NB4 (cell line): ENCODE measurements at regions not wholly inside any gene's neighbourhood (a gene's known extent, or its start where the extent isn't known, plus 50 kb on each side); places are given as distances from the start of the nearest gene placed in this dataset.
"Not testable (repeated sequence)": the region's sequence is repeated elsewhere in the genome, so short reads cannot be mapped to it uniquely, and the experiment has no call there.

ENCODE experiments used
- DNase-seq: peaks from one replicate; pipeline ENCODE4 v3.0.0; 2010; ENCODE audit warnings: low read depth
- H3K4me3 ChIP-seq: one replicate; pipeline ENCODE4 v1.5.1; 2011; ENCODE audit warnings: mild to moderate bottlenecking, low read depth, low read length, moderate library complexity
- MYC ChIP-seq: IDR thresholded peaks from 2 replicates; pipeline ENCODE4 v1.6.1; 2011; ENCODE audit warnings: low read depth, low read length
- POLR2A ChIP-seq: IDR thresholded peaks from 2 replicates; pipeline ENCODE4 v1.6.1; 2011; ENCODE audit warnings: mild to moderate bottlenecking; ENCODE audit not compliant: insufficient read length; ENCODE audit errors: extremely low read depth
- TF ChIP-seq, protein P1 (sequence below): IDR thresholded peaks from one replicate; pipeline ENCODE4 v1.5.1; 2012; ENCODE audit warnings: low read depth, low read length
- TF ChIP-seq, protein P2 (sequence below): IDR thresholded peaks from 2 replicates; pipeline ENCODE4 v1.6.1; 2011; ENCODE audit warnings: low read depth, low read length

DNA sequence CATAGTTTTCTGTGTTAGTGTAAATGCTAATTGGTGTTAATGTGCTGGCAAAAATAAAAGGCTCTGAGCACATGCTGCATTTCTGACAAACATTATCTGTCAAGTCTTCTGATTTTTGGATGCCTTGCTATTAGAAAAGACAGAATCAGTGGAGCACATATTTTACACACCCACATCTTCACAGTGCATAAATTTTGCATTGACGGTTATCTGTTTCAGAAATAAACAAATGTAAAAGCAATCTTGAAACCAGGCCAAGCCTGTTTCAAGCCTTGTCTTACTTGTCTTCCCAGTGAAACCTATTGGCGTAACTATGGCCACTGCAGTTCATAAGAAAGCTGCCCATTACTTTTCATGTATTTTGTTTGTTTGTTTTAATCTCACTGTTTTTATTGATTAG, 333.7 kb upstream of the CDH19 start:
- DNase-seq: no peak
- H3K4me3 ChIP-seq: no peak overlapping the region
- TF ChIP-seq, protein P1, sequence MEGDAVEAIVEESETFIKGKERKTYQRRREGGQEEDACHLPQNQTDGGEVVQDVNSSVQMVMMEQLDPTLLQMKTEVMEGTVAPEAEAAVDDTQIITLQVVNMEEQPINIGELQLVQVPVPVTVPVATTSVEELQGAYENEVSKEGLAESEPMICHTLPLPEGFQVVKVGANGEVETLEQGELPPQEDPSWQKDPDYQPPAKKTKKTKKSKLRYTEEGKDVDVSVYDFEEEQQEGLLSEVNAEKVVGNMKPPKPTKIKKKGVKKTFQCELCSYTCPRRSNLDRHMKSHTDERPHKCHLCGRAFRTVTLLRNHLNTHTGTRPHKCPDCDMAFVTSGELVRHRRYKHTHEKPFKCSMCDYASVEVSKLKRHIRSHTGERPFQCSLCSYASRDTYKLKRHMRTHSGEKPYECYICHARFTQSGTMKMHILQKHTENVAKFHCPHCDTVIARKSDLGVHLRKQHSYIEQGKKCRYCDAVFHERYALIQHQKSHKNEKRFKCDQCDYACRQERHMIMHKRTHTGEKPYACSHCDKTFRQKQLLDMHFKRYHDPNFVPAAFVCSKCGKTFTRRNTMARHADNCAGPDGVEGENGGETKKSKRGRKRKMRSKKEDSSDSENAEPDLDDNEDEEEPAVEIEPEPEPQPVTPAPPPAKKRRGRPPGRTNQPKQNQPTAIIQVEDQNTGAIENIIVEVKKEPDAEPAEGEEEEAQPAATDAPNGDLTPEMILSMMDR: no peak
- no peak for TF ChIP-seq POLR2A
- no peak for TF ChIP-seq MYC
- TF ChIP-seq, protein P2, sequence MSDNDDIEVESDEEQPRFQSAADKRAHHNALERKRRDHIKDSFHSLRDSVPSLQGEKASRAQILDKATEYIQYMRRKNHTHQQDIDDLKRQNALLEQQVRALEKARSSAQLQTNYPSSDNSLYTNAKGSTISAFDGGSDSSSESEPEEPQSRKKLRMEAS: no peak

DNA sequence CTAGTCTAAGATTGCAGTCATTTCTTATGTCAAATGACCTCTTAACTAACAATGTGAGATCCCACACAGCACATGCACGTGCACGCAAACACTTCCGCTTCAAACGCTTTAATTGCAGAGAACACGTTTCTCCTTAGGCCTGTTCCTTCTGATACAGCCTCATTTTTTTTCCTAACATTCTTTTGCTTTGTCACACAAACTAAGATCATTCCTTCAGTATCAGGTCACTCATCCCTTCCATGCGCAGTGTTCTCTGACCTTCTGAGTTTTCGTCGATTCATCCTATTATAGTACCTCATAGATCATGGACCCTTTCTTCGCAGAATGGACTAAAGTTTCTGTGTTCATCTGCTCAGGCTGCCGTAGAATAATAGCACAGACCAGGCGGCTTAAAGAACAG, 327.1 kb upstream of the CDH19 start:
- no peak overlapping the region for H3K4me3 ChIP-seq
- DNase-seq: no peak
- no peak for TF ChIP-seq POLR2A
- TF ChIP-seq, protein P2: no peak
- TF ChIP-seq, protein P1: no peak
- TF ChIP-seq MYC: no peak

DNA sequence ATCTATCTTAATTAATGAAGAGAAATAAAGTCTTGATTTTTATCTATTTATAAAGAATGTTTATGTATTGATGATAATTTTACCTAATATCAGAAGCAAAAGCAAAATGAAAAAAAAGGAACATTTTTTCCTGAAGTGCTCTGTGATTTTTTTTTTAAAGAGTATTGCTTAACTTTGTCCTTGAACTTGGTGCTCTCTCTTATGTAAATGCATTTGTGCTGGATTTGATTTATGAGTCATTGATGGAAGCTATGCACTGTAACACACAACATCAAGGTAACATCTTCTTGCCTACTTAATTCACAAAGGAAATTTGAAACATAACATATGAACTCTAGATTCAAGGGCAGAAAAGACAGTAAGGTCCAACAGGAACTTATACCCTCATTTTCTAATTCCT, 312.9 kb upstream of the CDH19 start:
- TF ChIP-seq MYC: no peak
- DNase-seq: no peak
- no peak overlapping the region for H3K4me3 ChIP-seq

DNA sequence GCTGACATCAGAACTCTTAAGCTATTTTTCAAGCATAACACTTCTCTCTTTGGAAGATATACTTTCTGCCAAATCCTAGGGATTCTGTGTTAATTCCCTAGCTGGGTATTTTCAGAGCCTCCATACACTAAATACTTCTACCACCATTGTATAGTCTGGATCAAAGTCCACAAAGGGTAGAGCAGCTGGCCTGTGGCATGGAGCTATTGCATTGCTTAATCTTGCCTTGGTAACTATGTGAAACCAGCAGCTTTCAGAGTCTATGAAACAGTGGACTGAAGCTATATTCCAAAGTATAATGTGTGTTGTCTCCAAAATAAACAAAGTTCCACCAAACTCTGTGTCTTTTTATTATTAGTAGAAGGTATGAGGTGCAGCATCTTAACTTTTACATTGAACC, 296.9 kb upstream of the CDH19 start:
- TF ChIP-seq, protein P1: no peak
- TF ChIP-seq, protein P2: no peak
- no peak for TF ChIP-seq MYC
- TF ChIP-seq POLR2A: no peak
- DNase-seq: no peak
- no peak overlapping the region for H3K4me3 ChIP-seq

DNA sequence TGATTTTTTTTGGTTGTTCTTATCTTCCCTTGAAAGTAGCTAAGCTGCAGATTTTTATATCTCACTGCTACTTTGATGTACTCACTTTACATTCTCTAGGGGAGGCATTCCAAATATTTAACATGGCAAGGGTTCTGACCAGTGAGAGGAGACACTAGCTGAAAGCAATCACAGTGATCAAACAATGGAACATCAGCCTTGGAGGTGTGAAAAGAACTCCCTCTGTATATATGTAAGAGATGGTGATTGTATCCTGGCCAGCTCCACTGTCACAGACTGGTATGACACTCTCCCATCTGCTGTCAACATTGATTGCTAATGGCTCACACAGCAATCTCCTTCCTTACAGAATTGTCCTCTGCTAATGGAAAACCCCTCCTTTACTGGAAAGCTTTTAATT, 291.7 kb upstream of the CDH19 start:
- no peak overlapping the region for H3K4me3 ChIP-seq
- DNase-seq: no peak
- TF ChIP-seq, protein P1: no peak
- TF ChIP-seq, protein P2: no peak
- no peak for TF ChIP-seq MYC
- TF ChIP-seq POLR2A: no peak

DNA sequence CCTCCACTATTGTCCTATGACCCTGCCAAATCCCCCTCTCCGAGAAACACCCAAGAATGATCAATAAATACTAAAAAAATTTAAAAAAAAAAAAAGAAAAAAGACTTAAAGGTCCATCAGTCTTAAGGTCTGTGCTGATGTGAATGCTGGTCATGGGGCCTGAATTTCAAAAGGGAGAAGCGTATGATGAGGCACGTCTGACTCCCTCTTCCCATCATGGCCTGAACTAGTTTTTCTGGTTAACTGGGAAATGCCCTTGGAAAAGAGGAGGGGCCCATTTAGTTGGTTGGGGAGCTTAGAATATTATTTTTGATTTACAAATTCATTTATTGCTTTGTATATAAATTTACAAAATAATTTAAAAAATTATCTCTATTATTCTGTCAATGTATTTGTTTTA, 291.0 kb upstream of the CDH19 start:
- TF ChIP-seq, protein P2: no peak
- no peak for TF ChIP-seq POLR2A
- TF ChIP-seq MYC: no peak
- TF ChIP-seq, protein P1: no peak
- no peak overlapping the region for H3K4me3 ChIP-seq
- no peak for DNase-seq

DNA sequence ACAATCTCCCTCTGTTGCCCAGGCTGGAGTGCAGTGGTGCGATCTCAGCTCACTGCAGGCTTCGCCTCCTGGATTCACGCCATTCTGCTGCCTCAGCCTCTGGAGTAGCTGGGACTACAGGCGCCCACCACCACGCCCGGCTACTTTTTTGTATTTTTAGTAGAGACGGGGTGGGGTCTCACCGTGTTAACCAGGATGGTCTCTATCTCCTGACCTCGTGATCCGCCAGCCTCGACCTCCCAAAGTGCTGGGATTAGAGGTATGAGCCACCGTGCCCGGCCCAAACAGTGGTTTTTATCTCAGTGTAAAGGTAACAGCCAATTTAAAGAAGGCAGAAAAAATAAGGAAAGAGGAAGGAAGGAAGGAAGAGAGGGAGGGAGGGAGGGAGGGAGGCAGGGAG, 288.5 kb upstream of the CDH19 start:
- H3K4me3 ChIP-seq, DNase-seq: not testable (repeated sequence)
